HEK293 (cell line): ENCODE measurements at regions not wholly inside any gene's neighbourhood (a gene's known extent, or its start where the extent isn't known, plus 50 kb on each side); places are given as distances from the start of the nearest gene placed in this dataset.

ENCODE experiments used
- GLIS2 ChIP-seq: fragments of 450-650 bp; formaldehyde crosslinking; IDR thresholded peaks from 2 replicates; pipeline ENCODE4 v1.5.1; 2016; ENCODE audit warnings: missing biosample characterization, missing genetic modification characterization
- ZNF292 ChIP-seq: fragments of 450-650 bp; formaldehyde crosslinking; IDR thresholded peaks from 2 replicates; pipeline ENCODE4 v1.5.1; 2016; ENCODE audit warnings: low read depth, missing biosample characterization, missing genetic modification characterization, borderline replicate concordance
- ZNF433 ChIP-seq: fragments of 450-650 bp; formaldehyde crosslinking; IDR thresholded peaks from 2 replicates; pipeline ENCODE4 v1.5.1; 2016; ENCODE audit warnings: missing biosample characterization, missing genetic modification characterization, low read depth
- ZNF521 ChIP-seq: fragments of 450-650 bp; formaldehyde crosslinking; IDR thresholded peaks from 2 replicates; pipeline ENCODE4 v1.5.1; 2017; ENCODE audit warnings: missing biosample characterization, mild to moderate bottlenecking, missing genetic modification characterization
- ZNF654 ChIP-seq: fragments of 450-650 bp; formaldehyde crosslinking; IDR thresholded peaks from 2 replicates; pipeline ENCODE4 v1.5.1; 2016; ENCODE audit warnings: low read depth, missing biosample characterization, missing genetic modification characterization
- TF ChIP-seq, protein P1 (sequence below): fragments of 450-650 bp; formaldehyde crosslinking; IDR thresholded peaks from 2 replicates; pipeline ENCODE4 v1.5.1; 2016; ENCODE audit warnings: missing biosample characterization, missing genetic modification characterization

GRCh38 chr16:55042556-55043432 lies 112.1 kb downstream of the IRX5 start:
- no peak for TF ChIP-seq ZNF433 (tag by site-specific recombination)
- no peak for TF ChIP-seq ZNF521
- no peak for TF ChIP-seq ZNF292 (tag by site-specific recombination)
- TF ChIP-seq ZNF654 (tag by site-specific recombination): no peak
- TF ChIP-seq, protein P1, sequence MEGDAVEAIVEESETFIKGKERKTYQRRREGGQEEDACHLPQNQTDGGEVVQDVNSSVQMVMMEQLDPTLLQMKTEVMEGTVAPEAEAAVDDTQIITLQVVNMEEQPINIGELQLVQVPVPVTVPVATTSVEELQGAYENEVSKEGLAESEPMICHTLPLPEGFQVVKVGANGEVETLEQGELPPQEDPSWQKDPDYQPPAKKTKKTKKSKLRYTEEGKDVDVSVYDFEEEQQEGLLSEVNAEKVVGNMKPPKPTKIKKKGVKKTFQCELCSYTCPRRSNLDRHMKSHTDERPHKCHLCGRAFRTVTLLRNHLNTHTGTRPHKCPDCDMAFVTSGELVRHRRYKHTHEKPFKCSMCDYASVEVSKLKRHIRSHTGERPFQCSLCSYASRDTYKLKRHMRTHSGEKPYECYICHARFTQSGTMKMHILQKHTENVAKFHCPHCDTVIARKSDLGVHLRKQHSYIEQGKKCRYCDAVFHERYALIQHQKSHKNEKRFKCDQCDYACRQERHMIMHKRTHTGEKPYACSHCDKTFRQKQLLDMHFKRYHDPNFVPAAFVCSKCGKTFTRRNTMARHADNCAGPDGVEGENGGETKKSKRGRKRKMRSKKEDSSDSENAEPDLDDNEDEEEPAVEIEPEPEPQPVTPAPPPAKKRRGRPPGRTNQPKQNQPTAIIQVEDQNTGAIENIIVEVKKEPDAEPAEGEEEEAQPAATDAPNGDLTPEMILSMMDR: no peak
- no peak for TF ChIP-seq GLIS2 (tag by site-specific recombination)
